Endothelial cell of umbilical vein (primary cell): ENCODE measurements at regions not wholly inside any gene's neighbourhood (a gene's known extent, or its start where the extent isn't known, plus 50 kb on each side); places are given as distances from the start of the nearest gene placed in this dataset.

Experiments used
- BruUV-seq: library from RNA; stranded (reverse); fragments of 400-500 nt; replicated peaks from 2 replicates; lab custom pipeline; 2021; lab: Mats Ljungman, UMichigan
- CTCF ChIA-PET: fragments of 300-600, 350-600 bp; sonication (Branson Sonifier 250); formaldehyde crosslinking; loops from one replicate; lab custom pipeline; 2021; ENCODE audit warnings: antibody characterized with exemption, inconsistent platforms; lab: Charles Lee
- POLR2A ChIA-PET: fragments of 300-600, 350-600 bp; sonication (Branson Sonifier 250); formaldehyde crosslinking; loops from one replicate; lab custom pipeline; 2021; ENCODE audit warnings: antibody characterized with exemption, inconsistent platforms; lab: Charles Lee
- DNase-seq: peaks from one replicate; pipeline ENCODE4 v3.0.0-alpha.2; 2011; ENCODE audit warnings: low read depth, low spot score
- FAIRE-seq: peaks from 2 replicates; lab custom pipeline; 2011; peaks lifted over from hg19 to GRCh38; lab: Jason Lieb, UNC
- H2AFZ ChIP-seq: 2 replicates; pipeline ENCODE4 v1.6.0; 2012; ENCODE audit warnings: low read depth, low read length, control low read depth, inconsistent platforms
- H3K27ac ChIP-seq: 2 replicates; pipeline ENCODE4 v1.5.1; 2011; ENCODE audit warnings: low read depth, mild to moderate bottlenecking, control low read depth, low read length, moderate library complexity; ENCODE audit not compliant: insufficient read depth
- H3K27me3 ChIP-seq, 2 experiments: 2 replicates each; pipeline versions ENCODE4 v1.6.0 to v1.6.1; 2011; ENCODE audit warnings: low read length in 2 of 2, mixed read lengths in 1 of 2; ENCODE audit not compliant: control insufficient read depth in 2 of 2, insufficient read depth in 2 of 2
- H3K36me3 ChIP-seq, 2 experiments: 2 replicates in 1 of 2; 3 replicates in 1 of 2; pipeline ENCODE4 v1.5.1; 2011; ENCODE audit warnings: low read length in 2 of 2, mild to moderate bottlenecking in 1 of 2, moderate library complexity in 1 of 2; ENCODE audit not compliant: control insufficient read depth in 2 of 2, insufficient read depth in 2 of 2; ENCODE audit errors: extremely low read depth in 1 of 2
- H3K4me1 ChIP-seq: 3 replicates; pipeline ENCODE4 v1.5.1; 2011; ENCODE audit warnings: mild to moderate bottlenecking, low read length; ENCODE audit not compliant: control insufficient read depth, insufficient read depth; ENCODE audit errors: extremely low read depth
- H3K4me2 ChIP-seq: 2 replicates; pipeline ENCODE4 v1.6.1; 2011; ENCODE audit warnings: low read length, control low read depth, mixed read lengths; ENCODE audit not compliant: insufficient read depth
- H3K4me3 ChIP-seq, 3 experiments: fragments of 200-600 bp in 1 of 3; sonication (generic), shearing (Covaris generic) in 1 of 3; replicated peaks in 1 of 3; 2 replicates each; pipeline ENCODE4 v1.5.1; 2011 to 2016; ENCODE audit warnings: control low read depth in 3 of 3, low read length in 3 of 3, mild to moderate bottlenecking in 2 of 3, inconsistent platforms in 1 of 3, low read depth in 1 of 3, moderate library complexity in 1 of 3; ENCODE audit not compliant: insufficient read depth in 1 of 3
- H3K79me2 ChIP-seq: 2 replicates; pipeline ENCODE4 v1.6.0; 2012; ENCODE audit warnings: low read length, inconsistent platforms; ENCODE audit not compliant: control insufficient read depth, insufficient read depth
- H3K9ac ChIP-seq: replicated peaks from 2 replicates; pipeline ENCODE3; 2011; ENCODE audit warnings: low read length, control low read depth; ENCODE audit not compliant: insufficient read depth; ENCODE audit errors: extremely low read depth
- H3K9me1 ChIP-seq: replicated peaks from 3 replicates; pipeline ENCODE4 v1.6.0; 2011; ENCODE audit warnings: mild to moderate bottlenecking, low read length; ENCODE audit not compliant: control insufficient read depth, insufficient read depth; ENCODE audit errors: extremely low read depth
- H3K9me3 ChIP-seq: replicated peaks from 2 replicates; pipeline ENCODE4 v1.5.1; 2012; ENCODE audit warnings: low read length, inconsistent platforms; ENCODE audit not compliant: control insufficient read depth, insufficient read depth
- H4K20me1 ChIP-seq: replicated peaks from 2 replicates; pipeline ENCODE3; 2011; ENCODE audit warnings: mild to moderate bottlenecking, low read length; ENCODE audit not compliant: control insufficient read depth, insufficient read depth; ENCODE audit errors: extremely low read depth
- EZH2 ChIP-seq: IDR thresholded peaks from 2 replicates; pipeline ENCODE4 v1.6.1; 2012; ENCODE audit warnings: borderline replicate concordance, low read depth, mild to moderate bottlenecking, moderate library complexity, low read length, inconsistent platforms; ENCODE audit not compliant: severe bottlenecking
- FOS ChIP-seq: IDR thresholded peaks from 2 replicates; pipeline ENCODE4 v1.6.1; 2011; ENCODE audit warnings: mild to moderate bottlenecking, low read length, moderate library complexity, borderline replicate concordance; ENCODE audit not compliant: insufficient read depth
- GATA2 ChIP-seq: IDR thresholded peaks from 2 replicates; pipeline ENCODE4 v1.7.0; 2011; ENCODE audit warnings: low read depth, mild to moderate bottlenecking, moderate library complexity, mixed read lengths, low read length; ENCODE audit not compliant: insufficient read length, insufficient read depth
- JUN ChIP-seq: IDR thresholded peaks from 2 replicates; pipeline ENCODE4 v1.6.1; 2011; ENCODE audit warnings: borderline replicate concordance, low read depth; ENCODE audit not compliant: insufficient read length, insufficient read depth
- MYC ChIP-seq: IDR thresholded peaks from one replicate; pipeline ENCODE4 v1.6.1; 2011; ENCODE audit warnings: mild to moderate bottlenecking, low read depth, low read length
- POLR2A ChIP-seq: IDR thresholded peaks from 2 replicates; pipeline ENCODE4 v1.6.1; 2012; ENCODE audit warnings: low read depth, mild to moderate bottlenecking, control low read depth, low read length
- POLR2AphosphoS5 ChIP-seq: IDR thresholded peaks from 2 replicates; pipeline ENCODE4 v1.6.1; 2012; ENCODE audit warnings: low read depth, mild to moderate bottlenecking, control low read depth, low read length, moderate library complexity; ENCODE audit not compliant: insufficient read depth
- dilution Hi-C: fragments of 300-500 bp; cut with MboI; formaldehyde crosslinking; loops from one replicate; pipeline ENCODE4 v1.15.0; 2019; ENCODE audit warnings: low sequenced_read_pairs; ENCODE audit not compliant: extremely low pct_ligation_motif_present
- intact Hi-C: fragments of 100-400 bp; cut with micrococcal nuclease; formaldehyde crosslinking; loops from one replicate; pipeline ENCODE4 v1.10.0; 2022
- TF ChIP-seq, protein P1 (sequence below), 2 donors: IDR thresholded peaks; 1 replicate in 1 of 2; 2 replicates in 1 of 2; pipeline ENCODE4 v1.5.1; 2011; ENCODE audit warnings: low read length in 2 of 2, mild to moderate bottlenecking in 2 of 2, moderate library complexity in 2 of 2, control low read depth in 1 of 2, inconsistent platforms in 1 of 2, low read depth in 1 of 2; ENCODE audit not compliant: insufficient read depth in 1 of 2; ENCODE audit errors: extremely low read depth in 1 of 2
- TF ChIP-seq, protein P2 (sequence below): IDR thresholded peaks from 2 replicates; pipeline ENCODE4 v1.6.1; 2011; ENCODE audit not compliant: insufficient read depth, insufficient read length

DNA sequence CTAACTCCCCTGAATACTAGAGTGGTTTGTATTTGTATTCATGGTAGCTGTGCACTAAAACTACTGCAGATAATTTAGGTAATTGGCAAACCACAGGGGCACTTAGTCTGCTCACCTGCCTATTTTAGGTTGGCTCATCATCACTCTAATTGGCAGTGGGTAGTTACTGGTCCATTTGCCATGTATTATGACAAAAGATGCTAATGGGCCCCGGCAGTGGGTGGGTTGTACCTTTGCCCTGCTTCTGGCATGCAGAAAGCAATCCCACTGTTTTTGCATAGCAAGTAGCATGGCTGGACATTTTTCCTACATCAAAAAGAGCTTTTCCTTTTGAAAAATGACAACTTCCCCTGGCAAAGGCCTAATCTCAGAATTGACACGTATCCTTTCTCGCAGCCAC is 741.4 kb upstream of the MAP3K7 start:
- no peaks in the 10 kb centered on the region for H3K27me3 ChIP-seq
- BruUV-seq = no TSS peak
- no peak overlapping the region for H3K27ac ChIP-seq
- no peaks in the 10 kb centered on the region for H3K9me3 ChIP-seq
- dilution Hi-C loops (no loop called here), intact Hi-C loops (no loop called here)
- ChIA-PET CTCF (interaction anchor here (0.7 to 5.5 kb wide), 3 partner anchors 157 to 205 kb away, joined by 3 to 60 read pairs (median 3); no protein-coding TSS in a partner anchor), POLR2A (no interaction called here)
- H2AFZ ChIP-seq = no peak overlapping the region
- H3K9me1 ChIP-seq = no peaks in the 10 kb centered on the region
- H3K4me1 ChIP-seq = no peaks in the 10 kb centered on the region
- TF ChIP-seq, protein P1, sequence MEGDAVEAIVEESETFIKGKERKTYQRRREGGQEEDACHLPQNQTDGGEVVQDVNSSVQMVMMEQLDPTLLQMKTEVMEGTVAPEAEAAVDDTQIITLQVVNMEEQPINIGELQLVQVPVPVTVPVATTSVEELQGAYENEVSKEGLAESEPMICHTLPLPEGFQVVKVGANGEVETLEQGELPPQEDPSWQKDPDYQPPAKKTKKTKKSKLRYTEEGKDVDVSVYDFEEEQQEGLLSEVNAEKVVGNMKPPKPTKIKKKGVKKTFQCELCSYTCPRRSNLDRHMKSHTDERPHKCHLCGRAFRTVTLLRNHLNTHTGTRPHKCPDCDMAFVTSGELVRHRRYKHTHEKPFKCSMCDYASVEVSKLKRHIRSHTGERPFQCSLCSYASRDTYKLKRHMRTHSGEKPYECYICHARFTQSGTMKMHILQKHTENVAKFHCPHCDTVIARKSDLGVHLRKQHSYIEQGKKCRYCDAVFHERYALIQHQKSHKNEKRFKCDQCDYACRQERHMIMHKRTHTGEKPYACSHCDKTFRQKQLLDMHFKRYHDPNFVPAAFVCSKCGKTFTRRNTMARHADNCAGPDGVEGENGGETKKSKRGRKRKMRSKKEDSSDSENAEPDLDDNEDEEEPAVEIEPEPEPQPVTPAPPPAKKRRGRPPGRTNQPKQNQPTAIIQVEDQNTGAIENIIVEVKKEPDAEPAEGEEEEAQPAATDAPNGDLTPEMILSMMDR (IDR thresholded peaks at IDR 0.05; ENCODE audit: extremely low read depth in 1 of 2, insufficient read depth in 1 of 2, low read depth in 1 of 2, low read length in 2 of 2) = no peak
- TF ChIP-seq FOS = no peak
- TF ChIP-seq, protein P2, sequence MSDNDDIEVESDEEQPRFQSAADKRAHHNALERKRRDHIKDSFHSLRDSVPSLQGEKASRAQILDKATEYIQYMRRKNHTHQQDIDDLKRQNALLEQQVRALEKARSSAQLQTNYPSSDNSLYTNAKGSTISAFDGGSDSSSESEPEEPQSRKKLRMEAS = no peak
- no peak for TF ChIP-seq MYC
- TF ChIP-seq EZH2 = no peak
- TF ChIP-seq POLR2A = no peak
- TF ChIP-seq JUN = no peak
- no peak for TF ChIP-seq GATA2
- no peak for TF ChIP-seq POLR2AphosphoS5
- no peak for DNase-seq
- no peak overlapping the region for H3K4me3 ChIP-seq
- H3K4me2 ChIP-seq = no peak overlapping the region
- no peak for FAIRE-seq
- no peaks in the 10 kb centered on the region for H3K36me3 ChIP-seq
- no peaks in the 10 kb centered on the region for H4K20me1 ChIP-seq
- no peaks in the 10 kb centered on the region for H3K79me2 ChIP-seq
- H3K9ac ChIP-seq = no peak overlapping the region
